Activated CD8-positive, alpha-beta memory T cell treated with anti-CD3 and anti-CD28 coated beads, Interleukin-2, amount 50 U/mL, for 24 hours (primary cell): ENCODE measurements at regions not wholly inside any gene's neighbourhood (a gene's known extent, or its start where the extent isn't known, plus 50 kb on each side); places are given as distances from the start of the nearest gene placed in this dataset.
"Not testable (repeated sequence)": the region's sequence is repeated elsewhere in the genome, so short reads cannot be mapped to it uniquely, and the experiment has no call there.

Source experiments
- DNase-seq: peaks from one replicate; pipeline ENCODE4 v3.0.0-alpha.2; 2020; ENCODE audit errors: extremely low read depth

- no peak for DNase-seq
These were observed 1019.5 kb upstream of the CITED2 start for GRCh38 chr6:140393665-140394540.

- no peak for DNase-seq
These were observed 1014.4 kb upstream of the CITED2 start for GRCh38 chr6:140388815-140389214.

- DNase-seq, result no peak
These were observed 1013.8 kb upstream of the CITED2 start for GRCh38 chr6:140388192-140388802.

GRCh38 chr6:140385679-140386078, 1011.2 kb upstream of the CITED2 start:
- no peak for DNase-seq

- DNase-seq, result no peak
These were observed 1007.9 kb upstream of the CITED2 start for GRCh38 chr6:140382355-140382754.

GRCh38 chr6:140380427-140381218, 1006.2 kb upstream of the CITED2 start:
- DNase-seq, result no peak

- DNase-seq, result no peak
These were observed 1005.5 kb upstream of the CITED2 start for GRCh38 chr6:140379919-140380318.

GRCh38 chr6:140376209-140376608, 1001.8 kb upstream of the CITED2 start:
- no peak for DNase-seq

- DNase-seq, result not testable (repeated sequence)
These were observed 999.3 kb upstream of the CITED2 start for GRCh38 chr6:140373728-140374127.

- DNase-seq, result no peak
These were observed 997.6 kb upstream of the CITED2 start for GRCh38 chr6:140372064-140372463.

GRCh38 chr6:140370976-140371870, 996.8 kb upstream of the CITED2 start:
- no peak for DNase-seq

GRCh38 chr6:140370441-140370840, 996.0 kb upstream of the CITED2 start:
- DNase-seq, result no peak

GRCh38 chr6:140366991-140367390, 992.5 kb upstream of the CITED2 start:
- no peak for DNase-seq

GRCh38 chr6:140364916-140365315, 990.5 kb upstream of the CITED2 start:
- DNase-seq, result no peak

GRCh38 chr6:140360651-140361050, 986.2 kb upstream of the CITED2 start:
- DNase-seq, result no peak

- no peak for DNase-seq
These were observed 981.0 kb upstream of the CITED2 start for GRCh38 chr6:140355476-140355875.

GRCh38 chr6:140354296-140354695, 979.8 kb upstream of the CITED2 start:
- no peak for DNase-seq

GRCh38 chr6:140353536-140353935, 979.1 kb upstream of the CITED2 start:
- no peak for DNase-seq

- no peak for DNase-seq
These were observed 972.0 kb upstream of the CITED2 start for GRCh38 chr6:140346428-140346827.

- DNase-seq, result no peak
These were observed 971.5 kb upstream of the CITED2 start for GRCh38 chr6:140345935-140346334.

GRCh38 chr6:140344142-140344913, 969.9 kb upstream of the CITED2 start:
- DNase-seq, result no peak
